GM12873 (cell line): ENCODE measurements at regions not wholly inside any gene's neighbourhood (a gene's known extent, or its start where the extent isn't known, plus 50 kb on each side); places are given as distances from the start of the nearest gene placed in this dataset.

ENCODE experiments used
- CTCF ChIP-seq: IDR thresholded peaks from 2 replicates; pipeline ENCODE4 v1.5.1; 2012; ENCODE audit warnings: low read depth, mild to moderate bottlenecking, moderate library complexity, low read length, control low read depth; ENCODE audit not compliant: insufficient read depth; ENCODE audit errors: missing control alignments

GRCh38 chr3:124570232-124570631, 160.0 kb upstream of the UMPS start:
- TF ChIP-seq CTCF = no peak

GRCh38 chr3:124572851-124573405, 157.3 kb upstream of the UMPS start:
- no peak for TF ChIP-seq CTCF

DNA sequence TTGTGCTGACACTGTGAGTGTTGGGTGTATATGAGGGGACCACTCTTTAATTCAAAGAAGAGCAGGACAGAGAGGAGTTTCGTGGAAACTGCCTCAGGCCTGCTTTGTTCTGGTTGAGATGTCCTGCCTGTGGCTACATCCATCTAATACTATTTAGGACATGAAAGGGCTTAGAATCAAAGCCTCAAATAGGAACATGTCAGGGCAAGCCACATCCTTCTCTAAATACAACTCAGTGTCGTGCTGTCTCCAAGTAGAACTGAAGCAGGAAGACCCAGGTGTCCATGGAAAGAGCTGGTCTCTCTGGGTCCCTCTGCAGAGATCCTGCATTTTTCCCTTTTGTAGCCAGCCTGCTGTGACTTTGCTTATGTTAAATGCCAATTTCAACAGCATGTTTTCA, 156.2 kb upstream of the UMPS start:
- no peak for TF ChIP-seq CTCF

DNA sequence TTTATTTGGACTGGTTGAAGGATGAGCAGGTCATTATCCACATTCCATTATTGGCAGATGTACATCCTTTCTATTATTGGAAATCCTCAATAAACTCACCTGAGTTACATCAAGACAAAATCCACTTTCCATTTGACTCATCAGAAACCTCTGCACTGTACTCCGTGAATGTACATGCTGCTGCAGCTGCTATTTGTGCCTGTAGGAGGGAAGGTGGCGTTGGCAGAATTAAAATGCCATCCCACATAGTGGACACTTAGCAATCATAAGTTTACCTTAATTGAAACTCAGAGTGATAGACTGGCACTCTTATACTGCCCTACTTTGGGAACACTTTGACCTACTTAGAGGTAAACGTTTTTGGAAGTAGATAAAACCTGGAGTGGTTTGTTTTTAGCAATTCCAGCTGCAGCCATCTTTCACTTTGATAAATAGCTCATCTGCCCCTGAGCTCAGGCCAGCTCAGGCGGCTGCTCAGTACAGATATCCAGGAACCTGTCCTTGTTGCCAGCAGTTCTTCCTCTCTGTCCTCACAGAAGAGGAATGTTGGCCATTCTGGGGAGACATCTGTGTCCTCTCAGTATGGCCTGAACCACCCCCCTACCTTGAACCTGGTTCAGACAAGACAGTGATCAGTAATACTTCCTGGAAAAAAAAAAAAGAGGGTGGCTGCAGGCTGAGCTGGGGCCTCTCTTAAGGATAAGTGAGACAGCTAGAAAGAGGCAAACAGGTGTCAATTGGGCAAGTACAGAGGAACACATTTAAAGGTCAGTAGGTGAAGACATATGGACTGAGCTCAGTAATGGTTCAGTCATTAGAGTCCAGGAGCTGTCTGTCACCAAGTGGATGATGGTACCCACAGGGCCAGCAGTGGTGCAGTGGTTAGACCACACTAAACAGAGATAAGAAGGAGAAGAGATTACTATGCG, 153.4 kb upstream of the UMPS start:
- peak; percentile 38 for TF ChIP-seq CTCF

- TF ChIP-seq CTCF = no peak
These were observed 152.6 kb upstream of the UMPS start for GRCh38 chr3:124577494-124578167.

DNA sequence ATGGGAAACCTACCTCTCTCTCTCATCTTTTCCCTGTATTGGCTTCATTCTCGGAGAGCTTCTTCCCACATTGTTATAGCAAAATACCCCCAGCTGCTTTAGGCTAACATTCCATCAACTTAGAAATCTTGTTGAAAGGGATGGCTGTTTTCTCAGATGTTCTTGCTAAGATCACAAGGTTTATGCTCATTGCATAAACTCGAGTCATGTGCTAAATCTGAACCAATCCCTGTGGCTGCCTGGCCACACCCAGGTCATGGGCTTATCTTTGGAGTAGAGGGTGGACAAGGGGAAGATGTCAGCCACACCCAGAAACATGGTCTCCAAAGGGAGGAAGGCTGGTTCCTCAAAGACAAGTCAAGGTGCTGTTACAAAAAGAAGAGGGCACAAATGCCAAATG, 150.6 kb upstream of the UMPS start:
- TF ChIP-seq CTCF = no peak

GRCh38 chr3:124582196-124582595, 148.1 kb upstream of the UMPS start:
- TF ChIP-seq CTCF = no peak
